OCI-LY7 (cell line): ENCODE measurements at regions not wholly inside any gene's neighbourhood (a gene's known extent, or its start where the extent isn't known, plus 50 kb on each side); places are given as distances from the start of the nearest gene placed in this dataset.

ENCODE experiments used
- BruUV-seq: library from RNA; stranded (reverse); fragments of 400-500 nt; replicated peaks from 2 replicates; lab custom pipeline; 2021; lab: Mats Ljungman, UMichigan
- CTCF ChIA-PET: fragments of 300-600 bp; sonication (Branson Sonifier 250); formaldehyde crosslinking; loops from one replicate; lab custom pipeline; 2022; ENCODE audit warnings: antibody characterized with exemption; ENCODE audit not compliant: unreplicated experiment; lab: Charles Lee
- POLR2A ChIA-PET: fragments of 300-600 bp; sonication (Branson Sonifier 250); formaldehyde crosslinking; loops from one replicate; lab custom pipeline; 2022; ENCODE audit warnings: antibody characterized with exemption; lab: Charles Lee
- DNase-seq: peaks from one replicate; pipeline ENCODE4 v3.0.0-alpha.2; 2015; ENCODE audit warnings: low spot score
- H2AFZ ChIP-seq: fragments of 200-600 bp; sonication (generic), shearing (Covaris generic); 2 replicates; pipeline ENCODE4 v1.6.1; 2014; ENCODE audit warnings: mild to moderate bottlenecking, antibody characterized with exemption, low read length, moderate library complexity
- H3K27ac ChIP-seq: fragments of 200-600 bp; sonication (generic); 2 replicates; pipeline ENCODE4 v1.5.1; 2014; ENCODE audit warnings: mixed run types, low read depth, mild to moderate bottlenecking, moderate library complexity, low read length, inconsistent platforms; ENCODE audit not compliant: poor library complexity, severe bottlenecking
- H3K36me3 ChIP-seq: fragments of 200-600 bp; sonication (generic); 2 replicates; pipeline ENCODE4 v1.6.1; 2014; ENCODE audit warnings: mild to moderate bottlenecking, antibody characterized with exemption, low read length, moderate library complexity, mixed read lengths; ENCODE audit not compliant: insufficient read depth
- H3K4me1 ChIP-seq: fragments of 200-600 bp; sonication (generic); 2 replicates; pipeline ENCODE4 v1.5.1; 2014; ENCODE audit warnings: mild to moderate bottlenecking, low read length; ENCODE audit not compliant: insufficient read depth, poor library complexity, severe bottlenecking
- H3K4me2 ChIP-seq: fragments of 200-600 bp; sonication (generic); 2 replicates; pipeline ENCODE4 v1.6.1; 2014; ENCODE audit warnings: mild to moderate bottlenecking, low read length
- H3K4me3 ChIP-seq: fragments of 200-600 bp; sonication (generic); 2 replicates; pipeline ENCODE4 v1.5.1; 2014; ENCODE audit warnings: mild to moderate bottlenecking, low read depth, low read length; ENCODE audit not compliant: poor library complexity, severe bottlenecking
- H3K79me2 ChIP-seq: fragments of 200-600 bp; sonication (generic); 2 replicates; pipeline ENCODE4 v1.6.1; 2016; ENCODE audit warnings: low read depth, mild to moderate bottlenecking, low read length, moderate library complexity, mixed read lengths; ENCODE audit not compliant: insufficient read depth
- H3K9me2 ChIP-seq: fragments of 200-600 bp; sonication (generic); 2 replicates; pipeline ENCODE4 v1.6.1; 2016; ENCODE audit warnings: mild to moderate bottlenecking, low read length, mixed read lengths; ENCODE audit not compliant: insufficient read depth
- H3K9me3 ChIP-seq: fragments of 200-600 bp; sonication (generic); 2 replicates; pipeline ENCODE4 v1.6.1; 2014; ENCODE audit warnings: mild to moderate bottlenecking, mixed run types, low read length, mixed read lengths
- H4K20me1 ChIP-seq: fragments of 200-600 bp; sonication (generic); 2 replicates; pipeline ENCODE4 v1.6.1; 2014; ENCODE audit warnings: mild to moderate bottlenecking, antibody characterized with exemption, low read length, moderate library complexity, mixed read lengths; ENCODE audit not compliant: insufficient read depth
- EZH2phosphoT487 ChIP-seq: fragments of 200-600 bp; sonication (generic); IDR thresholded peaks from 2 replicates; pipeline ENCODE4 v1.6.1; 2018; ENCODE audit warnings: low read depth, borderline replicate concordance, mild to moderate bottlenecking, mixed run types, antibody characterized with exemption, low read length, moderate library complexity, mixed read lengths
- intact Hi-C: fragments of 100-400 bp; cut with micrococcal nuclease; formaldehyde crosslinking; loops from one replicate; pipeline ENCODE4 v1.10.0; 2022; ENCODE audit not compliant: unreplicated experiment
- TF ChIP-seq, protein P1 (sequence below): fragments of 200-600 bp; sonication (generic); conservative IDR thresholded peaks from 2 replicates; pipeline ENCODE4 v1.5.1; 2014; ENCODE audit warnings: mild to moderate bottlenecking, antibody characterized with exemption, low read length, moderate library complexity, mixed read lengths

DNA sequence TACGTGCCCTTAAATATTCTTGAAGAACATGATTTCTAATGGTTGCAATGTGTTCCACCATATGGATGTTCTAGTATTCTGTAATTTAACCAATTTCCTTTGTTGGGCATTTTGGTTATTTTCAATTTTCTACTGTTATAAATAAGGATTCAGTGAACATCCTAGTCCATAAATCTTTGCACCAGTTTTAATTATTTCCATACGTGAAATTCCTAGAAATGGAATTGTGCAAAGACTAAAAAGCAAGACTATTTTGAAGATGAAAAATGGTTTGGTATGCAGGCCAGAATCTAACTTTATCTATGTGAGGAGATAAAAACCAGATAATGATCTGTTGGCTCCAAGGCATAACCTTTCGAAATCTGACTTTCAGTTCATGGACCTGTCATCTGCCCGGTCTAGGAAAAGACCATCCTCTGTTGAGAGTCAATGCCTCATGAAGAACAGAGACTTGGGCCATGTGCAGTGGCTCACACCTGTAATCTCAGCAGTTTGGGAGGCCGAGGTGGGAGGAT, 633.2 kb upstream of the NRP1 start:
- H2AFZ ChIP-seq = no peak overlapping the region
- no peaks in the 10 kb centered on the region for H3K79me2 ChIP-seq
- no peak overlapping the region for H3K27ac ChIP-seq
- ChIA-PET POLR2A (interaction anchor here (1.1 kb wide), 1 partner anchor 9 kb away, joined by 3 read pairs; no protein-coding TSS in a partner anchor), CTCF (no interaction called here)
- no peaks in the 10 kb centered on the region for H3K9me2 ChIP-seq
- intact Hi-C loops = no loop called here
- H3K36me3 ChIP-seq = no peaks in the 10 kb centered on the region
- BruUV-seq = no TSS peak
- H3K4me1 ChIP-seq = no peaks in the 10 kb centered on the region
- no peaks in the 10 kb centered on the region for H3K9me3 ChIP-seq
- H3K4me3 ChIP-seq = no peak overlapping the region
- no peak overlapping the region for H3K4me2 ChIP-seq
- no peak for DNase-seq
- H4K20me1 ChIP-seq = no peaks in the 10 kb centered on the region
- no peak for TF ChIP-seq EZH2phosphoT487
- TF ChIP-seq, protein P1, sequence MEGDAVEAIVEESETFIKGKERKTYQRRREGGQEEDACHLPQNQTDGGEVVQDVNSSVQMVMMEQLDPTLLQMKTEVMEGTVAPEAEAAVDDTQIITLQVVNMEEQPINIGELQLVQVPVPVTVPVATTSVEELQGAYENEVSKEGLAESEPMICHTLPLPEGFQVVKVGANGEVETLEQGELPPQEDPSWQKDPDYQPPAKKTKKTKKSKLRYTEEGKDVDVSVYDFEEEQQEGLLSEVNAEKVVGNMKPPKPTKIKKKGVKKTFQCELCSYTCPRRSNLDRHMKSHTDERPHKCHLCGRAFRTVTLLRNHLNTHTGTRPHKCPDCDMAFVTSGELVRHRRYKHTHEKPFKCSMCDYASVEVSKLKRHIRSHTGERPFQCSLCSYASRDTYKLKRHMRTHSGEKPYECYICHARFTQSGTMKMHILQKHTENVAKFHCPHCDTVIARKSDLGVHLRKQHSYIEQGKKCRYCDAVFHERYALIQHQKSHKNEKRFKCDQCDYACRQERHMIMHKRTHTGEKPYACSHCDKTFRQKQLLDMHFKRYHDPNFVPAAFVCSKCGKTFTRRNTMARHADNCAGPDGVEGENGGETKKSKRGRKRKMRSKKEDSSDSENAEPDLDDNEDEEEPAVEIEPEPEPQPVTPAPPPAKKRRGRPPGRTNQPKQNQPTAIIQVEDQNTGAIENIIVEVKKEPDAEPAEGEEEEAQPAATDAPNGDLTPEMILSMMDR = no peak

DNA sequence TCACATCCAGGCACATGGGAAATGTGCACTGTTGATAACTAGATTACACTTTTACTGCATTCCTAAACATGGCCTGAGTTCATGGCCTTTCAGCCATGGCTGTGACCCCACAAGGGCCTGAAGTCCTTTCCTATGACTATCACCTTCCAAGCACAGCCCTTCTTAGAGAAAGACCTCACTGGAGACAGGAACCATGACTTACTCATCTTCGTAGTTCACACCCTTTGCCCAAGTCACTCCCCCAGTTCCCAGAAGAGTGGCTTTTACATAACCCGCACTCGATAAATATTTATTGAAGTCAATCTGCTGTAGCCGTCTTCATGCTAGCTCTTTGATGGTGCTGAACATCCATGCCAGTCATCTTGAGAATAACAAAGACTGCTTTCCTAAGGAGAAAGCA, 632.5 kb upstream of the NRP1 start:
- H4K20me1 ChIP-seq = no peaks in the 10 kb centered on the region
- TF ChIP-seq, protein P1 = no peak
- no peak for TF ChIP-seq EZH2phosphoT487
- ChIA-PET CTCF (no interaction called here), POLR2A (interaction anchor here (1.1 kb wide), 1 partner anchor 10 kb away, joined by 3 read pairs; no protein-coding TSS in a partner anchor)
- H3K36me3 ChIP-seq = no peaks in the 10 kb centered on the region
- H2AFZ ChIP-seq = no peak overlapping the region
- no peak overlapping the region for H3K4me2 ChIP-seq
- H3K9me3 ChIP-seq = no peaks in the 10 kb centered on the region
- no peaks in the 10 kb centered on the region for H3K9me2 ChIP-seq
- intact Hi-C loops = no loop called here
- DNase-seq = no peak
- no peak overlapping the region for H3K27ac ChIP-seq
- H3K79me2 ChIP-seq = no peaks in the 10 kb centered on the region
- H3K4me3 ChIP-seq = no peak overlapping the region
- no peaks in the 10 kb centered on the region for H3K4me1 ChIP-seq
- no TSS peak for BruUV-seq

DNA sequence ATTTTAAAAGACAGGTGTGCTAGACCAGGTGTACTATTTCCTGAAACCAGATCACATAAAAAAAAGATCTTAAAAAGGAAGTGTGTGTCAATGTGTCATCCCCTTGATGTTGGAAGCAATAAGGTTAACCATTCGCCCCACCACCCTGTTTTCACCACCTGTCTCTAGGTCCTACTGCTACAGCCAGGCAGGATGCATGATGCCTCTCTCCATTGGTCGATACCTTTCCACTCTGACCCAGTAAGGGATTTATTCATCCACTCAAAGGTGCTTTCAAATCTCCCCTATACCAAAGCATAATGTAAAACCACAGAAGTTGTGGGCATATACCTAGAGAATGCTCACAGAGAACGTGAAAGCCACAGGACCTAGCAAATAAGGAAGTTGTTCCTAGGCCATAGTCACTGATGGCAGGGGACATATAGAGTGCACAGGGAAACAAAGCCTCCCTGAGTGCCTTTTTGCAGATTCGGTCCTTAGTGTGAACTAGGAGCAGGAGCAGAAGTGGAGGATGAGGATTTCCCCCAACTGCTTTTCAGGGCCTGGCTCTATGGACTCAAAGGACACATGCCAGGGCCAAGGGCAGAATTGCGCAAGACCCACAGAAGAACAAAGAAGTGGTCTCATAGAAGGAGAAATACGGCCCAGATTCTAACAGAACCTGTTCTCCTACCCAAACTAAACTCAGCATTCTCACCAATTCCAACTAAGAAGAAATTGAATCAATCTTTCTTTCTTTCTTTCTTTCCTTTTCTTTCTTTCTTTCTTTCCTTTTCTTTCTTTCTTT, 631.5 kb upstream of the NRP1 start:
- H3K79me2 ChIP-seq = no peaks in the 10 kb centered on the region
- H3K4me3 ChIP-seq = no peak overlapping the region
- H2AFZ ChIP-seq = no peak overlapping the region
- POLR2A ChIA-PET = no interaction called here
- no peaks in the 10 kb centered on the region for H4K20me1 ChIP-seq
- no peaks in the 10 kb centered on the region for H3K9me2 ChIP-seq
- TF ChIP-seq EZH2phosphoT487 = no peak
- TF ChIP-seq, protein P1 = no peak
- CTCF ChIA-PET = no interaction called here
- intact Hi-C loops = no loop called here
- DNase-seq = no peak
- H3K4me2 ChIP-seq = no peak overlapping the region
- H3K9me3 ChIP-seq = no peaks in the 10 kb centered on the region
- no peak overlapping the region for H3K27ac ChIP-seq
- BruUV-seq = no TSS peak
- no peaks in the 10 kb centered on the region for H3K4me1 ChIP-seq
- H3K36me3 ChIP-seq = no peaks in the 10 kb centered on the region
